Activated T-helper 1 cell treated with anti-CD3 and anti-CD28 coated beads, Interleukin-12 subunit alpha, Interleukin-12 subunit beta, Interleukin-2, Interleukin-4 antibody, amounts not matched to agents 30 ng/mL and 10 ng/mL and 1 ng/mL, durations not matched to agents 14 hours and 24 hours and 36 hours (primary cell): ENCODE measurements at regions not wholly inside any gene's neighbourhood (a gene's known extent, or its start where the extent isn't known, plus 50 kb on each side); places are given as distances from the start of the nearest gene placed in this dataset.

ENCODE experiments used
- DNase-seq: peaks from one replicate; pipeline ENCODE4 v3.0.0; 2021; ENCODE audit warnings: low spot score
- H3K27ac Mint-ChIP-seq: one replicate; pipeline ENCODE4 v1.8.0; 2021; ENCODE audit warnings: mild to moderate bottlenecking, mixed read lengths
- H3K27me3 Mint-ChIP-seq: one replicate; pipeline ENCODE4 v1.8.0; 2022; ENCODE audit warnings: mild to moderate bottlenecking, moderate library complexity, mixed read lengths; ENCODE audit not compliant: insufficient read depth
- H3K36me3 Mint-ChIP-seq: one replicate; pipeline ENCODE4 v1.8.0; 2021; ENCODE audit warnings: low read depth, mixed read lengths
- H3K4me1 Mint-ChIP-seq: one replicate; pipeline ENCODE4 v1.8.0; 2021; ENCODE audit warnings: low read depth, mixed read lengths
- H3K4me3 Mint-ChIP-seq: one replicate; pipeline ENCODE4 v1.8.0; 2021; ENCODE audit warnings: mild to moderate bottlenecking, moderate library complexity, mixed read lengths
- H3K9me3 Mint-ChIP-seq: one replicate; pipeline ENCODE4 v1.8.0; 2021; ENCODE audit warnings: mixed read lengths
- intact Hi-C: fragments of 100-400 bp; cut with micrococcal nuclease; formaldehyde crosslinking; loops from one replicate; pipeline ENCODE4 v1.15.1; 2024

- H3K4me3 Mint-ChIP-seq: no peak overlapping the region
- H3K36me3 Mint-ChIP-seq: no peaks in the 10 kb centered on the region
- H3K27ac Mint-ChIP-seq: peak overlapping the region; percentile 14
- DNase-seq: no peak
- no peaks in the 10 kb centered on the region for H3K27me3 Mint-ChIP-seq
- no peaks in the 10 kb centered on the region for H3K9me3 Mint-ChIP-seq
- H3K4me1 Mint-ChIP-seq: peaks cover 59% of the 10 kb centered on the region
- intact Hi-C loops: loop anchor here (5.0 to 10.0 kb wide), 3 partner anchors 101 to 128 kb away; no protein-coding TSS in a partner anchor
Measured at GRCh38 chrX:13253223-13253622, 66.6 kb downstream of the ATXN3L start.

- no peak for DNase-seq
- H3K4me1 Mint-ChIP-seq: peaks cover 59% of the 10 kb centered on the region
- no peaks in the 10 kb centered on the region for H3K27me3 Mint-ChIP-seq
- H3K27ac Mint-ChIP-seq: no peak overlapping the region
- intact Hi-C loops: loop anchor here (5.0 to 10.0 kb wide), 3 partner anchors 100 to 128 kb away; no protein-coding TSS in a partner anchor
- no peaks in the 10 kb centered on the region for H3K36me3 Mint-ChIP-seq
- no peaks in the 10 kb centered on the region for H3K9me3 Mint-ChIP-seq
- no peak overlapping the region for H3K4me3 Mint-ChIP-seq
Measured at GRCh38 chrX:13252726-13253125, 67.1 kb downstream of the ATXN3L start.

GRCh38 chrX:13250826-13251580 is 68.8 kb downstream of the ATXN3L start:
- Mint-ChIP-seq H3K4me3 (no peak overlapping the region), H3K9me3 (peaks cover 2% of the 10 kb centered on the region), H3K36me3 (peaks cover 3% of the 10 kb centered on the region), H3K27me3 (no peaks in the 10 kb centered on the region), H3K4me1 (peaks cover 46% of the 10 kb centered on the region), H3K27ac (no peak overlapping the region)
- intact Hi-C loops: loop anchor here (5.0 to 10.0 kb wide), 3 partner anchors 99 to 126 kb away; no protein-coding TSS in a partner anchor
- no peak for DNase-seq

GRCh38 chrX:13248867-13249486 is 70.9 kb downstream of the ATXN3L start:
- no peaks in the 10 kb centered on the region for H3K27me3 Mint-ChIP-seq
- H3K4me3 Mint-ChIP-seq: no peak overlapping the region
- no peak for DNase-seq
- H3K36me3 Mint-ChIP-seq: peaks cover 3% of the 10 kb centered on the region
- H3K9me3 Mint-ChIP-seq: peaks cover 14% of the 10 kb centered on the region
- intact Hi-C loops: no loop called here
- no peak overlapping the region for H3K27ac Mint-ChIP-seq
- peaks cover 27% of the 10 kb centered on the region for H3K4me1 Mint-ChIP-seq

- H3K4me1 Mint-ChIP-seq: no peaks in the 10 kb centered on the region
- H3K4me3 Mint-ChIP-seq: no peak overlapping the region
- intact Hi-C loops: no loop called here
- H3K36me3 Mint-ChIP-seq: no peaks in the 10 kb centered on the region
- H3K27me3 Mint-ChIP-seq: no peaks in the 10 kb centered on the region
- H3K9me3 Mint-ChIP-seq: no peaks in the 10 kb centered on the region
- H3K27ac Mint-ChIP-seq: no peak overlapping the region
- no peak for DNase-seq
Measured at GRCh38 chrX:13239272-13239671, 80.6 kb downstream of the ATXN3L start.

- Mint-ChIP-seq H3K4me3 (no peak overlapping the region), H3K4me1 (no peaks in the 10 kb centered on the region), H3K9me3 (no peaks in the 10 kb centered on the region), H3K36me3 (no peaks in the 10 kb centered on the region), H3K27me3 (no peaks in the 10 kb centered on the region), H3K27ac (no peak overlapping the region)
- intact Hi-C loops: no loop called here
- DNase-seq: no peak
Measured at GRCh38 chrX:13235930-13236329, 83.9 kb downstream of the ATXN3L start.

GRCh38 chrX:13232484-13232883 is 87.4 kb downstream of the ATXN3L start:
- no peak overlapping the region for H3K27ac Mint-ChIP-seq
- H3K36me3 Mint-ChIP-seq: no peaks in the 10 kb centered on the region

GRCh38 chrX:13226214-13226613 is 93.6 kb downstream of the ATXN3L start:
- no peak overlapping the region for H3K4me3 Mint-ChIP-seq
- no peaks in the 10 kb centered on the region for H3K36me3 Mint-ChIP-seq
- peaks cover 5% of the 10 kb centered on the region for H3K9me3 Mint-ChIP-seq
- no peak for DNase-seq
- H3K4me1 Mint-ChIP-seq: peaks cover 2% of the 10 kb centered on the region
- intact Hi-C loops: no loop called here
- H3K27me3 Mint-ChIP-seq: no peaks in the 10 kb centered on the region
- H3K27ac Mint-ChIP-seq: no peak overlapping the region

More at GRCh38 chrX:13232484-13232883, 87.4 kb downstream of the ATXN3L start:
- no peaks in the 10 kb centered on the region for H3K9me3 Mint-ChIP-seq
- H3K4me1 Mint-ChIP-seq: no peaks in the 10 kb centered on the region
- DNase-seq: no peak
- H3K27me3 Mint-ChIP-seq: no peaks in the 10 kb centered on the region
- H3K4me3 Mint-ChIP-seq: no peak overlapping the region
- intact Hi-C loops: no loop called here

- H3K4me3 Mint-ChIP-seq: no peak overlapping the region
- H3K36me3 Mint-ChIP-seq: no peaks in the 10 kb centered on the region
- H3K27me3 Mint-ChIP-seq: no peaks in the 10 kb centered on the region
- no peak for DNase-seq
- no peak overlapping the region for H3K27ac Mint-ChIP-seq
- peaks cover 7% of the 10 kb centered on the region for H3K4me1 Mint-ChIP-seq
- H3K9me3 Mint-ChIP-seq: peaks cover 5% of the 10 kb centered on the region
- intact Hi-C loops: no loop called here
Measured at GRCh38 chrX:13223868-13224567, 95.8 kb downstream of the ATXN3L start.

GRCh38 chrX:13220916-13221315 is 98.9 kb downstream of the ATXN3L start:
- peaks cover 7% of the 10 kb centered on the region for H3K4me1 Mint-ChIP-seq
- H3K9me3 Mint-ChIP-seq: no peaks in the 10 kb centered on the region
- H3K27me3 Mint-ChIP-seq: no peaks in the 10 kb centered on the region
- intact Hi-C loops: no loop called here
- no peak overlapping the region for H3K27ac Mint-ChIP-seq
- H3K36me3 Mint-ChIP-seq: no peaks in the 10 kb centered on the region
- DNase-seq: no peak
- H3K4me3 Mint-ChIP-seq: no peak overlapping the region

- Mint-ChIP-seq H3K4me1 (peaks cover 7% of the 10 kb centered on the region), H3K4me3 (no peak overlapping the region), H3K9me3 (no peaks in the 10 kb centered on the region), H3K36me3 (no peaks in the 10 kb centered on the region), H3K27me3 (no peaks in the 10 kb centered on the region), H3K27ac (no peak overlapping the region)
- no peak for DNase-seq
- intact Hi-C loops: no loop called here
Measured at GRCh38 chrX:13219991-13220764, 99.7 kb downstream of the ATXN3L start.

GRCh38 chrX:13218758-13219157 is 101.1 kb downstream of the ATXN3L start:
- Mint-ChIP-seq H3K4me3 (no peak overlapping the region), H3K27me3 (no peaks in the 10 kb centered on the region), H3K9me3 (no peaks in the 10 kb centered on the region), H3K27ac (no peak overlapping the region), H3K36me3 (no peaks in the 10 kb centered on the region), H3K4me1 (peaks cover 7% of the 10 kb centered on the region)
- no peak for DNase-seq
- intact Hi-C loops: no loop called here
